GM10266 (cell line): ENCODE measurements at regions not wholly inside any gene's neighbourhood (a gene's known extent, or its start where the extent isn't known, plus 50 kb on each side); places are given as distances from the start of the nearest gene placed in this dataset.
"Not testable (repeated sequence)": the region's sequence is repeated elsewhere in the genome, so short reads cannot be mapped to it uniquely, and the experiment has no call there.

Source experiments
- DNase-seq: peaks from one replicate; pipeline ENCODE4 v3.0.0; 2012; ENCODE audit errors: extremely low spot score
- TF ChIP-seq, protein P1 (sequence below): IDR thresholded peaks from 2 replicates; pipeline ENCODE4 v1.5.1; 2012; ENCODE audit warnings: mild to moderate bottlenecking, low read depth; ENCODE audit not compliant: control insufficient read depth, insufficient read depth; ENCODE audit errors: missing control alignments

DNA sequence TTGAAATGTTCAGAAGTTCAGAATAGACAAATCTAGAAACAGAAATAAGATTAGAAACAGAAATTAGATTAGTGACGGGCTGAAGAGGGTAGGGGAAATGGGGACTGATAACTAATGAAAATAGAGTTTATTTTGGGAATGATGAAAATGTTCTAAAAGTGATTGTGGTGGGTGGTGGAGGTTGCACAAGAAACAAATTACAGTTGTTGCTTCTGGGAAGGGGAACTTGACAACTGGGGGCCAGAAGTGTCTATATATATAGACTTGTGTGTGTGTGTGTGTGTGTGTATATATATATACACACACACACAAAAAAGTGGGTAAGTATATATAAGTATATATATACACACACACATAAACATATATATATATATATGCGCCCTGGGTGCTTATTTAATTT lies 86.5 kb upstream of the RREB1 start:
- no peak for DNase-seq
- TF ChIP-seq, protein P1, sequence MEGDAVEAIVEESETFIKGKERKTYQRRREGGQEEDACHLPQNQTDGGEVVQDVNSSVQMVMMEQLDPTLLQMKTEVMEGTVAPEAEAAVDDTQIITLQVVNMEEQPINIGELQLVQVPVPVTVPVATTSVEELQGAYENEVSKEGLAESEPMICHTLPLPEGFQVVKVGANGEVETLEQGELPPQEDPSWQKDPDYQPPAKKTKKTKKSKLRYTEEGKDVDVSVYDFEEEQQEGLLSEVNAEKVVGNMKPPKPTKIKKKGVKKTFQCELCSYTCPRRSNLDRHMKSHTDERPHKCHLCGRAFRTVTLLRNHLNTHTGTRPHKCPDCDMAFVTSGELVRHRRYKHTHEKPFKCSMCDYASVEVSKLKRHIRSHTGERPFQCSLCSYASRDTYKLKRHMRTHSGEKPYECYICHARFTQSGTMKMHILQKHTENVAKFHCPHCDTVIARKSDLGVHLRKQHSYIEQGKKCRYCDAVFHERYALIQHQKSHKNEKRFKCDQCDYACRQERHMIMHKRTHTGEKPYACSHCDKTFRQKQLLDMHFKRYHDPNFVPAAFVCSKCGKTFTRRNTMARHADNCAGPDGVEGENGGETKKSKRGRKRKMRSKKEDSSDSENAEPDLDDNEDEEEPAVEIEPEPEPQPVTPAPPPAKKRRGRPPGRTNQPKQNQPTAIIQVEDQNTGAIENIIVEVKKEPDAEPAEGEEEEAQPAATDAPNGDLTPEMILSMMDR = no peak

DNA sequence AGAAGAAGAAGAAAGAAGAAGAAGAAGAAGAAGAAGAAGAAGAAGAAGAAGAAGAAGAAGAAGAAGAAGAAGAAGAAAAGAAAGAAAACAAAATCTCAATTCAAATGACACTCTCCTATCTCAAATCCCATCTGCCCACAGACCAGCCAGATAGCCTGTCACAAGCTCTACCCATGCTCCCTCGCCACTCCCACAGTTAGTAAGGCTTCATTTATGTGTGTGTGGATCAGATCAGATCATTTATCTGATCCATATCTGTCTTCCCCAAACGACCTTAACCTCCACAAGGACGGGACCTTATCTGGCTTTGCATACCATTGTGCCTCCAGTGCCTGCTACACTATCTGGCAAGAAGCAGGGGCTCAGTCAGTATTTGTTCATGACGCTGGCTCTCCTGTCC lies 81.9 kb upstream of the RREB1 start:
- TF ChIP-seq, protein P1 = no peak
- DNase-seq = no peak

DNA sequence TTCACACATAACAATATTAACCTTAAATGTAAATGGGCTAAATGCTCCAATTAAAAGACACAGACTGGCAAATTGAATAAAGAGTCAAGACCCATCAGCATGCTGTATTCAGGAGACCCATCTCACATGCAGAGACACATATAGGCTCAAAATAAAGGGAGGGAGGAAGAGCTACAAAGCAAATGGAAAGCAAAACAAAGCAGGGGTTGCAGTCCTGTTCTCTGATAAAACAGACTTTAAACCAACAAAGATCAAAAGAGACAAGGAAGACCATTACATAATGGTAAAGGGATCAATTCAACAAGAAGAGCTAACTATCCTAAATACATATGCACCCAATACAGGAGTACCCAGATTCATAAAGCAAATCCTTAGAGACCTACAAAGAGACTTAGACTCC lies 78.8 kb upstream of the RREB1 start:
- DNase-seq = not testable (repeated sequence)

DNA sequence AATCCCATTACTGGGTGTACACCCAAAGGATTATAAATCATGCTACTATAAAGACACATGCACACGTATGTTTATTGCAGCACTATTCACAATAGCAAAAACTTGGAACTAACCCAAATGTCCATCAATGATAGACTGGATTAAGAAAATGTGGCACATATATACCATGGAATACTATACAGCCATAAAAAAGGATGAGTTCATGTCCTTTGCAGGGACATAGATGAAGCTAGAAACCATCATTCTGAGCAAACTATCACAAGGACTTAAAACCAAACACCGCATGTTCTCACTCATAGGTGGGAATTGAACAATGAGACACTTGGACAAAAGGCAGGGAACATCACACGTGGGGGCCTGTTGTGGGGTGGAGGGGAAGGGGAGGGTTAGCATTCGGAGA lies 76.8 kb upstream of the RREB1 start:
- DNase-seq = not testable (repeated sequence)

DNA sequence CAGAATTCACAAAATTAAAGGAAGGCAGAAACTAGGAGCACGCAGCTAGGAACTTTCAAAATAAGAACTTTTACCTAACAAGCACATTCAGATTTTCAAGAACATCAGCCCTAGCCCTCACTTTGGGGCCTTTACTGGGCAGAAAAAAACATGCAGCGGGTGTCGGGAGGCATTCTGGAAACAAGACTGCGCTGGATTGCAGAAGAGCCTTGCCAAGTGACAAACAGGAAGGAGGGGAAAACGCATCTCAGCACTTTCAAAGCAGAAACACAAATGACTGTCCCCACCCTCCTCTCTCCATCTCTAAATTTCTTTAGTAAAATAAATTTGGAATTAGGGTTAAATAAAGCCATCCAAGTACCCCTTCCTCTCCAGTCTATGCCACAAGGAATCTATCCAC lies 74.6 kb upstream of the RREB1 start:
- TF ChIP-seq, protein P1 = no peak

DNA sequence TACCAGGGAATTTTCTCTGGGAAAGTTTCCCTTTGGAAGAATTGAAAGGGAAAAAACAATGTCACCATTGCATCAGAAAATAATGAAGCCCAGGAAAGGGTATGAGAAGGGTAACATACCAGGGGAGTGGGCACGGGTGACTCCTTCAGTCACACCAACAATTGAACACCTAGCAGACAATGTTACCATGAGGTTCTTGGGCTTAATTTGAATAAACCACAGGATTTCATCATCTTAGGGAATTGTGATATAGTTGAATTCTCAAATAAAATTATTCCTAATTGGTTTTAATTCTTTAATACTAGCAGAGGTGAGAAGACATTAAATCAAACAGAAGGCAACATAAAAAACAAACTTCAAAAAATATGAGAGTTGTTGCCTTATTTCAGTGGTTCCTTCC lies 73.7 kb upstream of the RREB1 start:
- DNase-seq = no peak
- TF ChIP-seq, protein P1 = no peak

More for the DNA sequence above, 74.6 kb upstream of the RREB1 start:
- no peak for DNase-seq

DNA sequence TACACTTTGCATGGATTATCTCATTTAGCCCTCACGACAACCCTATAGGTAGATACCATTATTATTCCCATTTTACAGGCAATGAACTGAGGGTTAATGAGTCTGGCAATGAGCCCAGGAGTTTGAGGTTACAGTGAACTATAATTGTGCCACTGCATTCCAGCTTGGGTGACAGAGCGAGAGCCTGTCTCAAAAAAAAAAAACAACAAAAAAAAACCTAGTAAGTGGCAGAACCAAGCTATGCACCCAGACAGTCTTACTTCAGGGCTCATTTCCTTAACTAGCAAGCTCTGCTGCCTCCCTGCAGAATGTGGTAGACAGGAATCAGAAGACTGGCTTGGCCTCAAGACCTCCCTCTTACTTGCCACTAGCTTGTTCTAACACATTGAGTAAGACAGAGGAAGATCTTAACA lies 71.9 kb upstream of the RREB1 start:
- DNase-seq = no peak

DNA sequence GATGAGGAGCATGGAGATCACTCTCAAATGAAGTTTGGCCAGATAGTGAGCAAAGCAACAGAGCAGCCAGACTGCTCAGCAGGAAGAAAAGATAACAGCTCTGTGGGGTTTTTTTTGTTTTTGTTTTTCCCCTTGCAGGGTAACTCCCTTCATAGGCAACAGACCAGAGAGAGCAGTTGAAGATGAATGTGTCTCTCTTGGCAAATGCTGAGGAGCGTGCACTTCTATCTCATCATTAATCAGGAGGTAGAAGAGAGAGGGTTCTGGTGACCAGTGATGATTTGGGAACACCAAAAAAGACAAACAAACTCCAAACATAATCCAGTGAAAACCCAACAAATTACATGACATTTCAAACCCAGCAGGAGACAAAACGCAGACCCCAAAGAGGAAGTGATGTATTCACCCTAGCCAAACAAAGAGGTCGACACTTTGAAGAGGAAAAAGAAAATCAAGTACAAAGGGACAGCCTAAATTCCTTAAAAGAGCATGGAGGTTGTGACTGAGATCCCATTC lies 66.2 kb upstream of the RREB1 start:
- no peak for DNase-seq
- TF ChIP-seq, protein P1 = no peak

More for the DNA sequence above, 71.9 kb upstream of the RREB1 start:
- TF ChIP-seq, protein P1 = no peak
